ENCODE measurements at regions not wholly inside any gene's neighbourhood (a gene's known extent, or its start where the extent isn't known, plus 50 kb on each side); places are given as distances from the start of the nearest gene placed in this dataset.

- no peaks in the 10 kb centered on the region for H3K27me3 Mint-ChIP-seq (ENCODE audit: unreplicated experiment)
- no peak overlapping the region for H3K4me3 Mint-ChIP-seq (ENCODE audit: unreplicated experiment)
- no peaks in the 10 kb centered on the region for H3K4me1 Mint-ChIP-seq (ENCODE audit: unreplicated experiment)
- no peak for DNase-seq (ENCODE audit: low spot score)
- no peak for TF ChIP-seq CTCF (IDR thresholded peaks at IDR 0.05; ENCODE audit: unreplicated experiment)
- H3K36me3 Mint-ChIP-seq (ENCODE audit: low read depth, unreplicated experiment) = no peaks in the 10 kb centered on the region
- H3K9me3 Mint-ChIP-seq (ENCODE audit: unreplicated experiment) = no peaks in the 10 kb centered on the region
- no peak overlapping the region for H3K27ac Mint-ChIP-seq (ENCODE audit: unreplicated experiment)
Observed at GRCh38 chrX:145623453-145623852, 194.2 kb upstream of the SLITRK2 start.

- no peak for DNase-seq (ENCODE audit: low spot score)
- no peak overlapping the region for H3K4me3 Mint-ChIP-seq (ENCODE audit: unreplicated experiment)
- H3K36me3 Mint-ChIP-seq (ENCODE audit: low read depth, unreplicated experiment) = no peaks in the 10 kb centered on the region
- H3K27ac Mint-ChIP-seq (ENCODE audit: unreplicated experiment) = no peak overlapping the region
- no peaks in the 10 kb centered on the region for H3K9me3 Mint-ChIP-seq (ENCODE audit: unreplicated experiment)
- no peaks in the 10 kb centered on the region for H3K4me1 Mint-ChIP-seq (ENCODE audit: unreplicated experiment)
- no peak for TF ChIP-seq CTCF (IDR thresholded peaks at IDR 0.05; ENCODE audit: unreplicated experiment)
- no peaks in the 10 kb centered on the region for H3K27me3 Mint-ChIP-seq (ENCODE audit: unreplicated experiment)
Observed at GRCh38 chrX:145630081-145630480, 187.5 kb upstream of the SLITRK2 start.

GRCh38 chrX:145630806-145631435 is 186.7 kb upstream of the SLITRK2 start:
- Mint-ChIP-seq H3K27me3 (ENCODE audit: unreplicated experiment) (no peaks in the 10 kb centered on the region), H3K36me3 (ENCODE audit: low read depth, unreplicated experiment) (no peaks in the 10 kb centered on the region), H3K27ac (ENCODE audit: unreplicated experiment) (no peak overlapping the region), H3K4me1 (ENCODE audit: unreplicated experiment) (no peaks in the 10 kb centered on the region), H3K9me3 (ENCODE audit: unreplicated experiment) (no peaks in the 10 kb centered on the region), H3K4me3 (ENCODE audit: unreplicated experiment) (no peak overlapping the region)
- TF ChIP-seq CTCF (IDR thresholded peaks at IDR 0.05; ENCODE audit: unreplicated experiment) = no peak
- DNase-seq (ENCODE audit: low spot score) = no peak

GRCh38 chrX:145631461-145631951 is 186.1 kb upstream of the SLITRK2 start:
- no peaks in the 10 kb centered on the region for H3K9me3 Mint-ChIP-seq (ENCODE audit: unreplicated experiment)
- DNase-seq (ENCODE audit: low spot score) = no peak
- no peaks in the 10 kb centered on the region for H3K4me1 Mint-ChIP-seq (ENCODE audit: unreplicated experiment)
- no peak overlapping the region for H3K4me3 Mint-ChIP-seq (ENCODE audit: unreplicated experiment)
- H3K36me3 Mint-ChIP-seq (ENCODE audit: low read depth, unreplicated experiment) = no peaks in the 10 kb centered on the region
- TF ChIP-seq CTCF (IDR thresholded peaks at IDR 0.05; ENCODE audit: unreplicated experiment) = no peak
- H3K27me3 Mint-ChIP-seq (ENCODE audit: unreplicated experiment) = no peaks in the 10 kb centered on the region
- H3K27ac Mint-ChIP-seq (ENCODE audit: unreplicated experiment) = no peak overlapping the region

GRCh38 chrX:145654486-145654885 is 163.1 kb upstream of the SLITRK2 start:
- Mint-ChIP-seq H3K9me3 (ENCODE audit: unreplicated experiment) (no peaks in the 10 kb centered on the region), H3K36me3 (ENCODE audit: low read depth, unreplicated experiment) (no peaks in the 10 kb centered on the region)

More at GRCh38 chrX:145654486-145654885, 163.1 kb upstream of the SLITRK2 start:
- no peak for TF ChIP-seq CTCF (IDR thresholded peaks at IDR 0.05; ENCODE audit: unreplicated experiment)
- Mint-ChIP-seq H3K4me1 (ENCODE audit: unreplicated experiment) (no peaks in the 10 kb centered on the region), H3K27me3 (ENCODE audit: unreplicated experiment) (no peaks in the 10 kb centered on the region), H3K27ac (ENCODE audit: unreplicated experiment) (no peak overlapping the region), H3K4me3 (ENCODE audit: unreplicated experiment) (no peak overlapping the region)
- DNase-seq (ENCODE audit: low spot score) = no peak

Measured in endothelial cell (in vitro differentiated cells).